ENCODE measurements at regions not wholly inside any gene's neighbourhood (a gene's known extent, or its start where the extent isn't known, plus 50 kb on each side); places are given as distances from the start of the nearest gene placed in this dataset.

DNA sequence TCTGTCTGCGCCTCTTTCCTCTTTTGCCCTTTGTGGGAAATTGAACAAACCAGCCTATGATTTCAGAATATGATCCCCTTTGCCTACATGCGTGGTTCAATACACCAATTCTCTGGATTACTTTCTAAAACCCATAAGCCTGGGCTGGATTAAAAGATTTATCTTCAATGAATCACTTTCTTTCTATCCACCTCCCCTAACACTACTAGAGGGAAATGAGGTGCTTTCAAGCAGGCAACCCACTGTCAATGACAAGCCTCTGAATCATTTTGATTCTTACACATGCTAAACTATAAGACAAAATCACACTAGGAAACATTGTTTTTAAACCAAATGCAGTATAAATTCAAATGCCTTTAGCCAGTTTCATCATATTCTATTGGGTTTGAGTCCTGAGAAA, 257.5 kb downstream of the AGTPBP1 start:
- TF ChIP-seq, protein P1, sequence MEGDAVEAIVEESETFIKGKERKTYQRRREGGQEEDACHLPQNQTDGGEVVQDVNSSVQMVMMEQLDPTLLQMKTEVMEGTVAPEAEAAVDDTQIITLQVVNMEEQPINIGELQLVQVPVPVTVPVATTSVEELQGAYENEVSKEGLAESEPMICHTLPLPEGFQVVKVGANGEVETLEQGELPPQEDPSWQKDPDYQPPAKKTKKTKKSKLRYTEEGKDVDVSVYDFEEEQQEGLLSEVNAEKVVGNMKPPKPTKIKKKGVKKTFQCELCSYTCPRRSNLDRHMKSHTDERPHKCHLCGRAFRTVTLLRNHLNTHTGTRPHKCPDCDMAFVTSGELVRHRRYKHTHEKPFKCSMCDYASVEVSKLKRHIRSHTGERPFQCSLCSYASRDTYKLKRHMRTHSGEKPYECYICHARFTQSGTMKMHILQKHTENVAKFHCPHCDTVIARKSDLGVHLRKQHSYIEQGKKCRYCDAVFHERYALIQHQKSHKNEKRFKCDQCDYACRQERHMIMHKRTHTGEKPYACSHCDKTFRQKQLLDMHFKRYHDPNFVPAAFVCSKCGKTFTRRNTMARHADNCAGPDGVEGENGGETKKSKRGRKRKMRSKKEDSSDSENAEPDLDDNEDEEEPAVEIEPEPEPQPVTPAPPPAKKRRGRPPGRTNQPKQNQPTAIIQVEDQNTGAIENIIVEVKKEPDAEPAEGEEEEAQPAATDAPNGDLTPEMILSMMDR (IDR thresholded peaks at IDR 0.05): no peak
- no peak for TF ChIP-seq ZFX (IDR thresholded peaks at IDR 0.05; ENCODE audit: borderline replicate concordance)
